Muscle of arm (tissue), 1 donor: ENCODE measurements at regions not wholly inside any gene's neighbourhood (a gene's known extent, or its start where the extent isn't known, plus 50 kb on each side); places are given as distances from the start of the nearest gene placed in this dataset.

Experiments used
- DNase-seq: peaks from one replicate; pipeline ENCODE4 v3.0.0-alpha.2; 2013

GRCh38 chr7:112882991-112883390 is 92.8 kb upstream of the TMEM168 start:
- peak; percentile 20 for DNase-seq

- DNase-seq, result no peak
These were observed 92.3 kb upstream of the TMEM168 start for GRCh38 chr7:112882511-112882910.

- DNase-seq, result no peak
These were observed 91.8 kb upstream of the TMEM168 start for GRCh38 chr7:112882022-112882421.

- peak; percentile 20 for DNase-seq
These were observed 90.7 kb upstream of the TMEM168 start for GRCh38 chr7:112880818-112881418.

- DNase-seq, result no peak
These were observed 87.7 kb upstream of the TMEM168 start for GRCh38 chr7:112877691-112878460.

- no peak for DNase-seq
These were observed 86.7 kb upstream of the TMEM168 start for GRCh38 chr7:112876877-112877276.

- no peak for DNase-seq
These were observed 84.7 kb upstream of the TMEM168 start for GRCh38 chr7:112874909-112875308.

GRCh38 chr7:112873831-112874553 is 83.8 kb upstream of the TMEM168 start:
- DNase-seq, result no peak

- no peak for DNase-seq
These were observed 79.0 kb upstream of the TMEM168 start for GRCh38 chr7:112869111-112869774.

GRCh38 chr7:112868609-112869008 is 78.4 kb upstream of the TMEM168 start:
- DNase-seq, result no peak

- no peak for DNase-seq
These were observed 76.2 kb upstream of the TMEM168 start for GRCh38 chr7:112866424-112866823.

GRCh38 chr7:112864380-112864779 is 74.2 kb upstream of the TMEM168 start:
- DNase-seq, result no peak

- no peak for DNase-seq
These were observed 68.6 kb upstream of the TMEM168 start for GRCh38 chr7:112858838-112859237.

- no peak for DNase-seq
These were observed 65.0 kb upstream of the TMEM168 start for GRCh38 chr7:112855227-112855626.

GRCh38 chr7:112854169-112854568 is 64.0 kb upstream of the TMEM168 start:
- no peak for DNase-seq

GRCh38 chr7:112853422-112853821 is 63.2 kb upstream of the TMEM168 start:
- no peak for DNase-seq

- no peak for DNase-seq
These were observed 53.0 kb upstream of the TMEM168 start for GRCh38 chr7:112843151-112843550.
